Caco-2 (cell line): ENCODE measurements at regions not wholly inside any gene's neighbourhood (a gene's known extent, or its start where the extent isn't known, plus 50 kb on each side); places are given as distances from the start of the nearest gene placed in this dataset.

Experiments
- BruUV-seq: library from RNA; stranded (reverse); fragments of 400-500 nt; replicated peaks from 2 replicates; lab custom pipeline; 2021; lab: Mats Ljungman, UMichigan
- CTCF ChIA-PET: fragments of 300-600 bp; sonication (Branson Sonifier 250); formaldehyde crosslinking; loops from one replicate; lab custom pipeline; 2022; ENCODE audit warnings: antibody characterized with exemption; lab: Charles Lee
- POLR2A ChIA-PET: fragments of 300-600 bp; sonication (Branson Sonifier 250); formaldehyde crosslinking; loops from one replicate; lab custom pipeline; 2022; ENCODE audit warnings: antibody characterized with exemption; lab: Charles Lee
- DNase-seq, 2 experiments: peaks; one replicate each; pipeline versions ENCODE4 v3.0.0 to v3.0.0-alpha.2; 2020 to 2022
- H3K27me3 ChIP-seq: replicated peaks from 2 replicates; pipeline ENCODE4 v1.6.0; 2011; ENCODE audit warnings: low read length; ENCODE audit not compliant: control insufficient read depth, insufficient read depth
- H3K36me3 ChIP-seq: 2 replicates; pipeline ENCODE4 v1.5.1; 2011; ENCODE audit warnings: low read length; ENCODE audit not compliant: control insufficient read depth, insufficient read depth
- H3K4me1 ChIP-seq: fragments of 250-450 bp; sonication (Bioruptor Pico); 2 replicates; pipeline ENCODE4 v1.5.1; 2020; ENCODE audit warnings: mild to moderate bottlenecking
- H3K4me3 ChIP-seq: 2 replicates; pipeline ENCODE4 v1.5.1; 2011; ENCODE audit warnings: low read depth, mild to moderate bottlenecking, control low read depth, low read length
- H3K9me3 ChIP-seq: fragments of 250-450 bp; sonication (Bioruptor Pico); 2 replicates; pipeline ENCODE4 v1.5.1; 2020; ENCODE audit warnings: mild to moderate bottlenecking, moderate library complexity
- H3K27ac Mint-ChIP-seq: one replicate; pipeline ENCODE4 v1.8.0; 2022; ENCODE audit warnings: mixed read lengths; ENCODE audit not compliant: unreplicated experiment
- H3K27me3 Mint-ChIP-seq: one replicate; pipeline ENCODE4 v1.8.0; 2022; ENCODE audit warnings: mixed read lengths; ENCODE audit not compliant: insufficient read depth, unreplicated experiment
- H3K36me3 Mint-ChIP-seq: one replicate; pipeline ENCODE4 v1.8.0; 2022; ENCODE audit warnings: mild to moderate bottlenecking, mixed read lengths; ENCODE audit not compliant: insufficient read depth, unreplicated experiment
- H3K4me1 Mint-ChIP-seq: one replicate; pipeline ENCODE4 v1.8.0; 2022; ENCODE audit warnings: low read depth, mixed read lengths; ENCODE audit not compliant: unreplicated experiment
- H3K4me3 Mint-ChIP-seq: one replicate; pipeline ENCODE4 v1.8.0; 2022; ENCODE audit warnings: mild to moderate bottlenecking, moderate library complexity, mixed read lengths; ENCODE audit not compliant: unreplicated experiment
- H3K9me3 Mint-ChIP-seq: one replicate; pipeline ENCODE4 v1.8.0; 2022; ENCODE audit warnings: mixed read lengths; ENCODE audit not compliant: unreplicated experiment
- CTCF ChIP-seq, 2 experiments: fragments of 200-600 bp in 1 of 2; IDR thresholded peaks; 1 replicate in 1 of 2; 2 replicates in 1 of 2; pipeline versions ENCODE4 v1.5.1 to v1.8.0; 2011 to 2022; ENCODE audit warnings: antibody characterized with exemption in 1 of 2, control low read depth in 1 of 2, inconsistent platforms in 1 of 2, low read depth in 1 of 2, low read length in 1 of 2, mild to moderate bottlenecking in 1 of 2, moderate library complexity in 1 of 2; ENCODE audit not compliant: insufficient read depth in 1 of 2, severe bottlenecking in 1 of 2, unreplicated experiment in 1 of 2
- intact Hi-C: fragments of 100-400 bp; cut with micrococcal nuclease; formaldehyde crosslinking; loops from one replicate; pipeline ENCODE4 v1.10.0; 2022; ENCODE audit not compliant: unreplicated experiment

- TF ChIP-seq CTCF (IDR thresholded peaks at IDR 0.05; ENCODE audit: insufficient read depth in 1 of 2, low read depth in 1 of 2, low read length in 1 of 2, severe bottlenecking in 1 of 2, unreplicated experiment in 1 of 2) = no peak
- no peak for DNase-seq
- Mint-ChIP-seq H3K9me3 (no peaks in the 10 kb centered on the region), H3K27ac (no peak overlapping the region), H3K4me3 (no peak overlapping the region), H3K4me1 (no peaks in the 10 kb centered on the region), H3K36me3 (no peaks in the 10 kb centered on the region), H3K27me3 (peaks cover 13% of the 10 kb centered on the region)
- no TSS peak for BruUV-seq
- Histone ChIP-seq H3K4me3 (no peak overlapping the region), H3K27me3 (no peaks in the 10 kb centered on the region), H3K4me1 (no peaks in the 10 kb centered on the region), H3K36me3 (no peaks in the 10 kb centered on the region), H3K9me3 (no peaks in the 10 kb centered on the region; the same call in 1 of the 2 replicates)
- intact Hi-C loops = no loop called here
- CTCF ChIA-PET = no interaction called here
- POLR2A ChIA-PET = no interaction called here
These were observed 62.1 kb upstream of the OTOS start for GRCh38 chr2:240202586-240202985.

GRCh38 chr2:240203031-240203787 lies 62.8 kb upstream of the OTOS start:
- no peak for TF ChIP-seq CTCF (IDR thresholded peaks at IDR 0.05; ENCODE audit: insufficient read depth in 1 of 2, low read depth in 1 of 2, low read length in 1 of 2, severe bottlenecking in 1 of 2, unreplicated experiment in 1 of 2)
- H3K4me3 ChIP-seq = no peak overlapping the region
- H3K9me3 Mint-ChIP-seq = no peaks in the 10 kb centered on the region
- H3K27ac Mint-ChIP-seq = no peak overlapping the region
- peaks cover 13% of the 10 kb centered on the region for H3K27me3 Mint-ChIP-seq
- no peaks in the 10 kb centered on the region for H3K4me1 Mint-ChIP-seq
- ChIA-PET POLR2A (no interaction called here), CTCF (no interaction called here)
- no peak for DNase-seq
- no peak overlapping the region for H3K4me3 Mint-ChIP-seq
- no peaks in the 10 kb centered on the region; the same call in 1 of the 2 replicates for H3K9me3 ChIP-seq
- no peaks in the 10 kb centered on the region for H3K4me1 ChIP-seq
- H3K36me3 ChIP-seq = no peaks in the 10 kb centered on the region
- no peaks in the 10 kb centered on the region for H3K36me3 Mint-ChIP-seq
- H3K27me3 ChIP-seq = no peaks in the 10 kb centered on the region
- intact Hi-C loops = no loop called here
- no TSS peak for BruUV-seq

- Mint-ChIP-seq H3K4me3 (no peak overlapping the region), H3K36me3 (no peaks in the 10 kb centered on the region), H3K27me3 (peaks cover 13% of the 10 kb centered on the region), H3K27ac (no peak overlapping the region), H3K9me3 (no peaks in the 10 kb centered on the region), H3K4me1 (no peaks in the 10 kb centered on the region)
- ChIA-PET CTCF (no interaction called here), POLR2A (no interaction called here)
- Histone ChIP-seq H3K4me3 (no peak overlapping the region), H3K9me3 (no peaks in the 10 kb centered on the region; the same call in 1 of the 2 replicates), H3K36me3 (no peaks in the 10 kb centered on the region), H3K4me1 (no peaks in the 10 kb centered on the region), H3K27me3 (no peaks in the 10 kb centered on the region)
- DNase-seq = no peak
- no peak for TF ChIP-seq CTCF (IDR thresholded peaks at IDR 0.05; ENCODE audit: insufficient read depth in 1 of 2, low read depth in 1 of 2, low read length in 1 of 2, severe bottlenecking in 1 of 2, unreplicated experiment in 1 of 2)
- BruUV-seq = no TSS peak
- intact Hi-C loops = no loop called here
These were observed 63.4 kb upstream of the OTOS start for GRCh38 chr2:240203788-240204270.
